Left ventricle myocardium inferior (tissue), 1 donor: ENCODE measurements at regions not wholly inside any gene's neighbourhood (a gene's known extent, or its start where the extent isn't known, plus 50 kb on each side); places are given as distances from the start of the nearest gene placed in this dataset.

Experiments
- DNase-seq: peaks from one replicate; pipeline ENCODE4 v3.0.0-alpha.2; 2020
- H3K27ac ChIP-seq: fragments of 200-600 bp; replicated peaks from 2 replicates; pipeline ENCODE4 v1.8.0; 2021
- H3K27me3 ChIP-seq: fragments of 200-600 bp; 2 replicates; pipeline ENCODE4 v1.8.0; 2021; ENCODE audit warnings: low read depth
- H3K36me3 ChIP-seq: fragments of 200-600 bp; 2 replicates; pipeline ENCODE4 v1.8.0; 2021
- H3K4me1 ChIP-seq: fragments of 200-600 bp; 2 replicates; pipeline ENCODE4 v1.8.0; 2021
- H3K4me3 ChIP-seq: fragments of 200-600 bp; 2 replicates; pipeline ENCODE4 v1.8.0; 2021; ENCODE audit warnings: mild to moderate bottlenecking, moderate library complexity
- H3K9me3 ChIP-seq: fragments of 200-600 bp; replicated peaks from 2 replicates; pipeline ENCODE4 v1.8.0; 2021
- CTCF ChIP-seq: fragments of 200-600 bp; IDR thresholded peaks from 2 replicates; pipeline ENCODE4 v1.8.0; 2021; ENCODE audit warnings: antibody characterized with exemption, mild to moderate bottlenecking, borderline replicate concordance
- intact Hi-C: fragments of 100-400 bp; cut with micrococcal nuclease; formaldehyde crosslinking; loops from one replicate; pipeline ENCODE4 v1.11.0; 2022
- donor health status: DM: no; HTN: yes; CAD: no; lungs with severe emphysema.

- intact Hi-C loops, result no loop called here
- no peak for TF ChIP-seq CTCF
- H3K9me3 ChIP-seq, result peaks cover 21% of the 10 kb centered on the region
Observed at GRCh38 chr6:148648754-148649453, 97.9 kb upstream of the UST start.

DNA sequence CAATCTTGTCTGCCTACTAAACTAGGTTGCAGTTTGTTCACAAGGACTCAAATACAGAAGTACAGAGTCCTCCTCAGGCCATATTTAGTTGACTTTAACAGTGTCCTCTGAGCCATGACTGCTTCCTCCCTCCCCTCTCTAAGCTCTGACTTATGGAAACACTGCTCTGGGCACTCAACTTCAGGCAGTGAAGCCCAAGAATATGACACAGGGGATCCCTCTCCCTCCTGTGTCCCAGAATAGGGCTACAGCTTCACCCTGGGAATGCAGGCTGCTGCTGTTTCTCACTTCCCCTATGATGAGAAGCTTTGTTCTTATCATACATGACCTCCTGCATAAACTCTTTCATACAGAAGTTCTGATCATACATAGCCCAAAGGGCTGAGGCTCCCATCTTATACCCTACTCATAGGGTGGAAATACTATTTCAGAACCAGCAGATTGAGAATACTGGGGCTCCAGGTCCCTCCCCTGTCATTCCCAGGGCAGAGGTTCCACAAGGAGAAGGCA is 97.3 kb upstream of the UST start:
- TF ChIP-seq CTCF, result no peak
- Histone ChIP-seq H3K4me1 (peaks cover 3% of the 10 kb centered on the region), H3K27ac (no peak overlapping the region), H3K9me3 (peaks cover 24% of the 10 kb centered on the region), H3K27me3 (no peaks in the 10 kb centered on the region), H3K4me3 (no peak overlapping the region), H3K36me3 (no peaks in the 10 kb centered on the region)
- intact Hi-C loops, result no loop called here
- DNase-seq, result no peak

More at GRCh38 chr6:148648754-148649453, 97.9 kb upstream of the UST start:
- H3K27ac ChIP-seq, result no peak overlapping the region
- no peaks in the 10 kb centered on the region for H3K27me3 ChIP-seq
- no peak overlapping the region for H3K4me3 ChIP-seq
- no peak for DNase-seq
- H3K4me1 ChIP-seq, result peaks cover 3% of the 10 kb centered on the region
- H3K36me3 ChIP-seq, result no peaks in the 10 kb centered on the region

GRCh38 chr6:148650941-148651505 is 95.8 kb upstream of the UST start:
- no peak overlapping the region for H3K4me3 ChIP-seq
- no peaks in the 10 kb centered on the region for H3K27me3 ChIP-seq
- H3K9me3 ChIP-seq, result peaks cover 24% of the 10 kb centered on the region
- H3K36me3 ChIP-seq, result no peaks in the 10 kb centered on the region
- peaks cover 3% of the 10 kb centered on the region for H3K4me1 ChIP-seq
- DNase-seq, result no peak
- TF ChIP-seq CTCF, result no peak
- intact Hi-C loops, result no loop called here
- peak overlapping the region; percentile 9 for H3K27ac ChIP-seq

GRCh38 chr6:148652205-148652604 is 94.6 kb upstream of the UST start:
- H3K36me3 ChIP-seq, result no peaks in the 10 kb centered on the region
- peaks cover 20% of the 10 kb centered on the region for H3K9me3 ChIP-seq
- peaks cover 3% of the 10 kb centered on the region for H3K4me1 ChIP-seq
- no peak for TF ChIP-seq CTCF
- no peaks in the 10 kb centered on the region for H3K27me3 ChIP-seq
- DNase-seq, result no peak
- no peak overlapping the region for H3K4me3 ChIP-seq
- H3K27ac ChIP-seq, result peak overlapping the region; percentile 9
- intact Hi-C loops, result no loop called here

DNA sequence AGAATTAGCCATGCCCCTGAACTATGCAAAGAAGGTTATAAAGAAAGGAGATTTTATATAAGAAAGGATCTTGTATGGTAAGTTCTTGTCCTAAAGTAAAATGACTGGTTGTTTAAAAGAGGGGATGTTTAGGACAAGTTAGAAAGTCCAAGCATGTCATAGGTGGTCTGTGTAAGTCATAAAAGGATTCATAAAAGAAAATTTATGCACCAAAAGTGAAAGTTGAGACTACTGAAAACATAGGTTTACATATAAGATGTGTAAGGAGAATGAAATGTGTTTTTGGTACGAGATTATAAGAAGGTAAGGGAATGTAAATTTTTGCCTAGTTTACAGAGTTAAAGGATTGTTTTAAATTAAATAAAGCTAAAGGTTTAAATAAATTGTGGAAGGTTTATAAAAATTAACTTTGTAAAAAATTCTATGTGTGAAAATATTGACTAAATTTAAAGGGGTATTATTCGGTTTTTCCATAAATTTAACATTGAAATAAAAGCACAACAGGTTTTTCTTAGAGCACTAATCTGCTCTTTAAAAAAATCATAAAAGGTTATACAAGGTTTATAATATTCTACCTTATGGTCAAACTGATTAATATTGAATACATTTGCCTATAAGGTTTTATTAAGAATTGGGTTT is 93.6 kb upstream of the UST start:
- no peak overlapping the region for H3K4me3 ChIP-seq
- peaks cover 3% of the 10 kb centered on the region for H3K4me1 ChIP-seq
- H3K36me3 ChIP-seq, result no peaks in the 10 kb centered on the region
- H3K27ac ChIP-seq, result no peak overlapping the region
- no peak for DNase-seq
- no peaks in the 10 kb centered on the region for H3K27me3 ChIP-seq
- peaks cover 20% of the 10 kb centered on the region for H3K9me3 ChIP-seq
- no peak for TF ChIP-seq CTCF
- intact Hi-C loops, result no loop called here
